ENCODE measurements at regions not wholly inside any gene's neighbourhood (a gene's known extent, or its start where the extent isn't known, plus 50 kb on each side); places are given as distances from the start of the nearest gene placed in this dataset.

GRCh38 chr7:52726493-52726892 is 308.9 kb upstream of the POM121L12 start:
- H3K9me3 Mint-ChIP-seq = peaks cover 29% of the 10 kb centered on the region
- no peak for ATAC-seq
- no peaks in the 10 kb centered on the region for H3K4me1 Mint-ChIP-seq (ENCODE audit: low read depth)
- DNase-seq = no peak
- H3K4me3 Mint-ChIP-seq = no peak overlapping the region
- no peaks in the 10 kb centered on the region for H3K27me3 Mint-ChIP-seq (ENCODE audit: low read depth)
- H3K36me3 Mint-ChIP-seq (ENCODE audit: insufficient read depth) = no peaks in the 10 kb centered on the region

GRCh38 chr7:52723606-52724005 is 311.8 kb upstream of the POM121L12 start:
- ATAC-seq (no peak), DNase-seq (no peak)
- Mint-ChIP-seq H3K27me3 (ENCODE audit: low read depth) (no peaks in the 10 kb centered on the region), H3K4me1 (ENCODE audit: low read depth) (no peaks in the 10 kb centered on the region), H3K9me3 (peaks cover 24% of the 10 kb centered on the region), H3K4me3 (no peak overlapping the region), H3K36me3 (ENCODE audit: insufficient read depth) (no peaks in the 10 kb centered on the region)

DNA sequence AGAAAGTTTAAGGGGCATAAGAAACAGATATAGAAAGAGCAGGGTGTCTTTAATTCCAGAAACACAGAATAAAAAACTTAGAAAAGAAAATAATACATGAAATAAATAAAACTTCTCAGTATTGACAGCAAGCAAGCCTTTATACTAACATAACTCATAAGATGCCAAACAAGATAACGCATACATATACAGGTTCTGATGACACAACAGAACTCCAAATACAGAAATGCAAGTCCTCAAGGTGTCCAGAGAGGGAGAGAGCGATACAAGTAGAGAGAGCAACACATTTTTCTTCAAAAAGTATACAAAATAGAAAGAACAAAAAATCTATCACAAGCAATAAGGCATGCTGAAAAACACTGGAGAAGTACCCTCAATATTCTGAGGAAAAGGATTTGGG is 314.6 kb upstream of the POM121L12 start:
- no peak overlapping the region for H3K4me3 Mint-ChIP-seq

GRCh38 chr7:52719677-52720076 is 315.8 kb upstream of the POM121L12 start:
- H3K4me3 Mint-ChIP-seq = no peak overlapping the region
- DNase-seq (no peak), ATAC-seq (no peak)
- no peaks in the 10 kb centered on the region for H3K27me3 Mint-ChIP-seq (ENCODE audit: low read depth)
- peaks cover 12% of the 10 kb centered on the region for H3K9me3 Mint-ChIP-seq
- no peaks in the 10 kb centered on the region for H3K36me3 Mint-ChIP-seq (ENCODE audit: insufficient read depth)
- H3K4me1 Mint-ChIP-seq (ENCODE audit: low read depth) = no peaks in the 10 kb centered on the region

More for the DNA sequence above, 314.6 kb upstream of the POM121L12 start:
- Mint-ChIP-seq H3K9me3 (peaks cover 14% of the 10 kb centered on the region), H3K27me3 (ENCODE audit: low read depth) (no peaks in the 10 kb centered on the region), H3K4me1 (ENCODE audit: low read depth) (no peaks in the 10 kb centered on the region), H3K36me3 (ENCODE audit: insufficient read depth) (no peaks in the 10 kb centered on the region)
- DNase-seq (no peak), ATAC-seq (no peak)

GRCh38 chr7:52715701-52716100 is 319.7 kb upstream of the POM121L12 start:
- H3K9me3 Mint-ChIP-seq = peaks cover 26% of the 10 kb centered on the region
- H3K36me3 Mint-ChIP-seq (ENCODE audit: insufficient read depth) = no peaks in the 10 kb centered on the region

GRCh38 chr7:52712938-52713337 is 322.5 kb upstream of the POM121L12 start:
- Mint-ChIP-seq H3K27me3 (ENCODE audit: low read depth) (no peaks in the 10 kb centered on the region), H3K4me3 (no peak overlapping the region), H3K4me1 (ENCODE audit: low read depth) (no peaks in the 10 kb centered on the region), H3K36me3 (ENCODE audit: insufficient read depth) (no peaks in the 10 kb centered on the region), H3K9me3 (peaks cover 29% of the 10 kb centered on the region)
- ATAC-seq = no peak
- no peak for DNase-seq

More at GRCh38 chr7:52715701-52716100, 319.7 kb upstream of the POM121L12 start:
- Mint-ChIP-seq H3K27me3 (ENCODE audit: low read depth) (no peaks in the 10 kb centered on the region), H3K4me3 (no peak overlapping the region), H3K4me1 (ENCODE audit: low read depth) (no peaks in the 10 kb centered on the region)
- DNase-seq (no peak), ATAC-seq (no peak)

GRCh38 chr7:52711951-52712350 is 323.5 kb upstream of the POM121L12 start:
- ATAC-seq (no peak), DNase-seq (no peak)
- Mint-ChIP-seq H3K9me3 (peaks cover 29% of the 10 kb centered on the region), H3K36me3 (ENCODE audit: insufficient read depth) (no peaks in the 10 kb centered on the region), H3K4me3 (no peak overlapping the region), H3K4me1 (ENCODE audit: low read depth) (no peaks in the 10 kb centered on the region), H3K27me3 (ENCODE audit: low read depth) (no peaks in the 10 kb centered on the region)

GRCh38 chr7:52708846-52709245 is 326.6 kb upstream of the POM121L12 start:
- Mint-ChIP-seq H3K9me3 (peaks cover 21% of the 10 kb centered on the region), H3K27me3 (ENCODE audit: low read depth) (no peaks in the 10 kb centered on the region), H3K4me3 (no peak overlapping the region), H3K4me1 (ENCODE audit: low read depth) (no peaks in the 10 kb centered on the region), H3K36me3 (ENCODE audit: insufficient read depth) (no peaks in the 10 kb centered on the region)
- ATAC-seq (no peak), DNase-seq (no peak)

DNA sequence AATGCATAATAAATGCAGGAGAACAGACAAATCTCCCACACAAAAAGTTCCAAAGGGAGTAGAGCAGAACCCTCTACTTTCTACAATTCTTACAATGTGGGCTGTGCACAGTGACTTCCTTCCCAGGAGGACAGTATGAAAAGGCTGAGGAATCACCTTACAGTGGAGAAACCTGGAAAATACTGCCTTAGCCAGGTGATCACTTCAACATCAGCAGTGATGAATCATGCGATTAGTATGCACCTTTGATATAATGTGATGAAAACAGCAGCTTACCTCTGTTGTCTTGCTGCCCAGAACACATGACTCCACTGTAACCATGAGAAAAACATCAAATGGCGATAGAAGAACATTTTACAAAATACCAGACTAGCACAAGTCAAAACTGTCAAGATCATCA is 329.7 kb upstream of the POM121L12 start:
- H3K27me3 Mint-ChIP-seq (ENCODE audit: low read depth) = no peaks in the 10 kb centered on the region

GRCh38 chr7:52700349-52700748 is 335.1 kb upstream of the POM121L12 start:
- Mint-ChIP-seq H3K36me3 (ENCODE audit: insufficient read depth) (no peaks in the 10 kb centered on the region), H3K4me1 (ENCODE audit: low read depth) (no peaks in the 10 kb centered on the region), H3K4me3 (no peak overlapping the region), H3K27me3 (ENCODE audit: low read depth) (no peaks in the 10 kb centered on the region), H3K9me3 (peaks cover 18% of the 10 kb centered on the region)
- DNase-seq (no peak), ATAC-seq (no peak)

More for the DNA sequence above, 329.7 kb upstream of the POM121L12 start:
- no peaks in the 10 kb centered on the region for H3K4me1 Mint-ChIP-seq (ENCODE audit: low read depth)
- H3K4me3 Mint-ChIP-seq = no peak overlapping the region
- DNase-seq (no peak), ATAC-seq (no peak)
- peaks cover 14% of the 10 kb centered on the region for H3K9me3 Mint-ChIP-seq
- H3K36me3 Mint-ChIP-seq (ENCODE audit: insufficient read depth) = no peaks in the 10 kb centered on the region

- Mint-ChIP-seq H3K36me3 (ENCODE audit: insufficient read depth) (no peaks in the 10 kb centered on the region), H3K9me3 (peaks cover 7% of the 10 kb centered on the region), H3K4me1 (ENCODE audit: low read depth) (no peaks in the 10 kb centered on the region), H3K4me3 (no peak overlapping the region), H3K27me3 (ENCODE audit: low read depth) (no peaks in the 10 kb centered on the region)
- ATAC-seq (no peak), DNase-seq (no peak)
Measured at GRCh38 chr7:52695973-52696595, 339.3 kb upstream of the POM121L12 start.

GRCh38 chr7:52691257-52691656 is 344.2 kb upstream of the POM121L12 start:
- DNase-seq (no peak), ATAC-seq (no peak)
- Mint-ChIP-seq H3K36me3 (ENCODE audit: insufficient read depth) (no peaks in the 10 kb centered on the region), H3K9me3 (peaks cover 19% of the 10 kb centered on the region), H3K4me1 (ENCODE audit: low read depth) (no peaks in the 10 kb centered on the region), H3K27me3 (ENCODE audit: low read depth) (no peaks in the 10 kb centered on the region), H3K4me3 (no peak overlapping the region)

- H3K36me3 Mint-ChIP-seq (ENCODE audit: insufficient read depth) = no peaks in the 10 kb centered on the region
- peaks cover 19% of the 10 kb centered on the region for H3K9me3 Mint-ChIP-seq
- no peaks in the 10 kb centered on the region for H3K4me1 Mint-ChIP-seq (ENCODE audit: low read depth)
- H3K4me3 Mint-ChIP-seq = no peak overlapping the region
- no peak for DNase-seq
- ATAC-seq = no peak
- H3K27me3 Mint-ChIP-seq (ENCODE audit: low read depth) = no peaks in the 10 kb centered on the region
Measured at GRCh38 chr7:52689912-52690311, 345.5 kb upstream of the POM121L12 start.

DNA sequence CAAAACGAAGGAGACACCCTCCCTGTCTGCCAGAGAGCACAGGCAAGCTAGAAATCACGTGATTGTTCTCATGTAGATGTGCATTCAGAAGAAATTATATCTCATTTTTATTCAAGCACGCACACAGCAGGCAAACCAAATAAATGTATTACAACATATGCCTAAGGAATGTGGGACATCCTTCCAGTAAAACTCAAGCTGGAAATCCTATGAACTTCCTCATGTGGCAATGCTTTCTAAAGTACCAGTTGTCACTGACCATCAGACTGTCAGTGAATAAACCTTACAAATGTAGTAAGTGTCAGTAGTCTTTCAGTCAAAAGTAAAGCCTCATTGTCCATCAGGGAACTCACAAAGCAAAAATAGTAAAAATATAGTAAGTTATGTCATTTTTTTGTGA is 350.1 kb upstream of the POM121L12 start:
- no peak for ATAC-seq
- H3K4me1 Mint-ChIP-seq (ENCODE audit: low read depth) = no peaks in the 10 kb centered on the region
- no peaks in the 10 kb centered on the region for H3K27me3 Mint-ChIP-seq (ENCODE audit: low read depth)
- DNase-seq = no peak
- no peak overlapping the region for H3K4me3 Mint-ChIP-seq
- H3K36me3 Mint-ChIP-seq (ENCODE audit: insufficient read depth) = no peaks in the 10 kb centered on the region
- peaks cover 28% of the 10 kb centered on the region for H3K9me3 Mint-ChIP-seq

GRCh38 chr7:52684388-52684787 is 351.0 kb upstream of the POM121L12 start:
- H3K36me3 Mint-ChIP-seq (ENCODE audit: insufficient read depth) = no peaks in the 10 kb centered on the region
- ATAC-seq (no peak), DNase-seq (no peak)
- no peak overlapping the region for H3K4me3 Mint-ChIP-seq
- peaks cover 26% of the 10 kb centered on the region for H3K9me3 Mint-ChIP-seq
- no peaks in the 10 kb centered on the region for H3K4me1 Mint-ChIP-seq (ENCODE audit: low read depth)
- H3K27me3 Mint-ChIP-seq (ENCODE audit: low read depth) = no peaks in the 10 kb centered on the region

DNA sequence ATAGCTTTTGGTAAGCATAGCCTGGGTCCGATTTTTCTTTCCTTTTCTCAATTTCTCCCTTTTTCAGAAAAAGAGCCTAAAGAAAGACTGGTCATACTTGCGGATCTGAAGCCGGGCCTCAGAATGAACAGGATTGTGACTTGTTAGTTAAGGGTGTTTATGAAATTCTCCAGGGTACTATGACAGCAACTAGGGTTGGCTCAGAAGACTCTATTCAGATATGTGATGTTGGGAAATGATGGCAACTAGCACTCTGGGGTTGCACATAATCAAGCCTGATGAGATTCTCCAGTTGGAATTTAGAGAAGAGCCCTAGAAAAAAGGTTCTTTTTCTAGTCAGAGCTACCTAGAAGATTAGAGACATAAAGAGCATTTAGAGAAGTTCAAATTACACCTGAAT is 352.4 kb upstream of the POM121L12 start:
- H3K4me3 Mint-ChIP-seq = no peak overlapping the region
- H3K9me3 Mint-ChIP-seq = peaks cover 27% of the 10 kb centered on the region
- no peaks in the 10 kb centered on the region for H3K27me3 Mint-ChIP-seq (ENCODE audit: low read depth)
- no peaks in the 10 kb centered on the region for H3K4me1 Mint-ChIP-seq (ENCODE audit: low read depth)
- H3K36me3 Mint-ChIP-seq (ENCODE audit: insufficient read depth) = no peaks in the 10 kb centered on the region
- no peak for DNase-seq
- no peak for ATAC-seq

Data from activated T-cell treated with anti-CD3 and anti-CD28 coated beads, Interleukin-2, amount 50 U/mL, for 4 hours (primary cell).